Epithelial cell of esophagus (primary cell): ENCODE measurements at regions not wholly inside any gene's neighbourhood (a gene's known extent, or its start where the extent isn't known, plus 50 kb on each side); places are given as distances from the start of the nearest gene placed in this dataset.
"Not testable (repeated sequence)": the region's sequence is repeated elsewhere in the genome, so short reads cannot be mapped to it uniquely, and the experiment has no call there.

Experiments used
- DNase-seq: peaks from one replicate; pipeline ENCODE4 v3.0.0; 2010; ENCODE audit warnings: low read depth
- H3K4me3 ChIP-seq: 2 replicates; pipeline ENCODE4 v1.5.1; 2011; ENCODE audit warnings: mild to moderate bottlenecking, low read length, control low read depth
- TF ChIP-seq, protein P1 (sequence below): IDR thresholded peaks from 2 replicates; pipeline ENCODE4 v1.5.1; 2011; ENCODE audit warnings: low read depth, mild to moderate bottlenecking, low read length, control low read depth, inconsistent platforms; ENCODE audit not compliant: insufficient read depth; ENCODE audit errors: missing control alignments

DNA sequence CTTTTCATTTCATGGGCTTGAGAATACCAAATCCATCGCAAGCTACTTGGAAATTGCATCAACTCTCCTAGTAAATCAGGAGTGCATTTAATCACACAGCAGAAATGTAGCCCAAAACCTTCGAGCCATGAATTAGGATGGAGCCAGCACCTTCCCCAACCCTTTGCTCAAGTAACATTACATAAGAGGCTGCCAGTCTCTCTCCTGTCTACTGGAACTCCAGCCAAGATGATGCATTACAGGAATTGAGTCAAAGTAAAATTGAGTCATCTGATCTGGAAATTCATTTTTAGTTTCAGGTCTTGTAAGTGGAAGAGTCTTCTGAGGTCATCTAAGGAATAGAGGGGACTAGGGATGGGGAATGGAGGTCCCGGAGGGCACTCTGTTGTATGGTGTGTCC, 69.7 kb upstream of the FHIP2A start:
- no peak overlapping the region for H3K4me3 ChIP-seq
- DNase-seq, result peak; percentile 83
- TF ChIP-seq, protein P1, sequence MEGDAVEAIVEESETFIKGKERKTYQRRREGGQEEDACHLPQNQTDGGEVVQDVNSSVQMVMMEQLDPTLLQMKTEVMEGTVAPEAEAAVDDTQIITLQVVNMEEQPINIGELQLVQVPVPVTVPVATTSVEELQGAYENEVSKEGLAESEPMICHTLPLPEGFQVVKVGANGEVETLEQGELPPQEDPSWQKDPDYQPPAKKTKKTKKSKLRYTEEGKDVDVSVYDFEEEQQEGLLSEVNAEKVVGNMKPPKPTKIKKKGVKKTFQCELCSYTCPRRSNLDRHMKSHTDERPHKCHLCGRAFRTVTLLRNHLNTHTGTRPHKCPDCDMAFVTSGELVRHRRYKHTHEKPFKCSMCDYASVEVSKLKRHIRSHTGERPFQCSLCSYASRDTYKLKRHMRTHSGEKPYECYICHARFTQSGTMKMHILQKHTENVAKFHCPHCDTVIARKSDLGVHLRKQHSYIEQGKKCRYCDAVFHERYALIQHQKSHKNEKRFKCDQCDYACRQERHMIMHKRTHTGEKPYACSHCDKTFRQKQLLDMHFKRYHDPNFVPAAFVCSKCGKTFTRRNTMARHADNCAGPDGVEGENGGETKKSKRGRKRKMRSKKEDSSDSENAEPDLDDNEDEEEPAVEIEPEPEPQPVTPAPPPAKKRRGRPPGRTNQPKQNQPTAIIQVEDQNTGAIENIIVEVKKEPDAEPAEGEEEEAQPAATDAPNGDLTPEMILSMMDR, result no peak

DNA sequence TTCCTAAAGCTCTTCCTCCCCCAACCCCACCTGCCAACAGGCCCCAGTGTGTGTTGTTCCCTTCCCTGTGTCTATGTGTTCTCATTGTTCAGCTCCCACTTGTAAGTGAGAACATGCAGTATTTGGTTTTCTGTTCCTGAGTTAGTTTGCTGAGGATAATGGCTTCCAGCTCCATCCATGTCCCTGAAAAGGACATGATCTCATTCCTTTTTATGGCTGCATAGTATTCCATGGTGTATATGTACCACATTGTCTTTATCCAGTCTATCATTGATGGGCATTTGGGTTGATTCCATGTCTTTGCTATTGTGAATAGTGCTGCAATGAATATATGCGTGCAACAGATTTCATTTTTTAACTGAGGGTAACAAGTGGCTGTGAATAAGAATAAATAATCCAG, 69.0 kb upstream of the FHIP2A start:
- not testable (repeated sequence) for DNase-seq, H3K4me3 ChIP-seq

DNA sequence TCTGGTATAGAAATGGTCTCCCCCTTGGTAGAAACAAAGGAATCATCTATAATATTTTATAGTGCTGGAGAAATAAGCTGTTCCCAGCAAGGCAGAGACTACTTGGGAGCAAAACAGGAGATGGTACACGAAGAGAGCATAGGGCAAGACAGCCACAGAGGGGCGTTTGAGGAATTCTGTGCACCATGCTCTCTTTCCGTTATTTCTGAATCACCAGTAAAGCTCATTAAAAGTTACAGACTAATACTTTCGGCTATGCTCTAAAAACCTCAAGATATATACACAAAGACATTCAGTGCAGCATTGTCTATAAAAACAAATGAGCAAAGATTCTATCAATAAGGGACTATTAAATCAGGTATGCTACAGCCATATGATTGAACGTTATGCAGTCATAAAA, 68.5 kb upstream of the FHIP2A start:
- no peak overlapping the region for H3K4me3 ChIP-seq
- DNase-seq, result no peak
- TF ChIP-seq, protein P1, result no peak

DNA sequence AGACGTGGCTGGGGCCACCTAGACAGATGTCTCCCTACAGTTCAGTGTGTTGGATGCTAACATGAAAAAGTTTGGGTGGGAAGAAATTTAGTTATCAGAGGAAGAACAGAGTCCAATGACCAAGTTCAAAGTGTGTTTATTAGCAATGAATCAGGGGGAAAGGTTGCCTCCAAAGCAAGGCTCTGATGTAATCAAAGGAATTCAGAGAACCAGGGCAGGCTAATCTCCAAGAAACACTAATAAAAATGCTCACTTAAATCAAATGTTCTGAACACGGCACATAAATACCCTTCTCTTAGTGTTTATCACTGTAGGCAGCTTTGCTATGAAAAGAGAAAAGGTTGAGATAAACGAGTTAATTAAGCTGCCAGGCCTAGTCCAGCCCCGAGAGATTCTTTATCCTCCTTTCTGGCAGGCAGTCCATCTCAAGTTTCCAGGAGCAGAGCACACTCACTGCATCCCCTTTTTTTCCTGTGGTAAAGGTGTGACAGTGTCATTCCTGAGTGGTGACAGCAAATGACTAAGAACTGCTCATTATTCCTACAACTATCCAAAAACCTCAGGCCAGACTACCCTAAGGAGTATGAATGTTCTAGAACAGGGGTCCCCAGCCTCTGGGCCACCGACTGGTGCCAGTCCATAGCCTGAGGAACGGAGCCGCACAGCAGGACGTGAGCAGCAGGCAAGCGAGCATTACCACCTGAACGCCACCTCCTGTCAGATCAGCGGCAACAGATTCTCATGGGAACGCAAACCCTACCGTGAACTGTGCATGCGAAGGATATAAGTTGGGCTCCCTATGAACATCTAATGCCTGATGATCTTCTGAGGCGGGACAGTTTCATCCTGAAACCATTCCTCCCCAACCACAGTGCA, 66.9 kb upstream of the FHIP2A start:
- TF ChIP-seq, protein P1, result no peak

DNA sequence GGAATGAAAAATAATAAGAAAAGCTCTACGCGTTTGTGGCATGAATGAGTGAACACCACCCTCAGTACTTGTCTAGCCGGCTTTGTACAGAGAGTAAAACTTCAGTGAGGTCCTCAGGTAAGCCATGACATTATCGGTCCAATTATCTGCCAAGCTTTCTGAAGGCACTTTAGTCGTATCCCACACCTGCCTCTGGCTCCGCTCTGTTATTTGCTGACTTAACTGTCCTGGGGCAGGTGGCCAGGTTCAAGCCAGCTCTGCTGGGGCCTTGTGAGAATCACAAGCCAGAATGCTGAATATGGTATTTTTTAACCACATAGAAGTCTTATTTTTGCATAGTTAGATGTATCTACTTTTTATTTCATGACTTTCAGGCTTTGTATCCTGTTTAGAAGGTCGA, 66.0 kb upstream of the FHIP2A start:
- TF ChIP-seq, protein P1, result no peak
- H3K4me3 ChIP-seq, result no peak overlapping the region
- DNase-seq, result no peak

More for the DNA sequence above, 66.9 kb upstream of the FHIP2A start:
- peak; percentile 27 for DNase-seq
- H3K4me3 ChIP-seq, result no peak overlapping the region

DNA sequence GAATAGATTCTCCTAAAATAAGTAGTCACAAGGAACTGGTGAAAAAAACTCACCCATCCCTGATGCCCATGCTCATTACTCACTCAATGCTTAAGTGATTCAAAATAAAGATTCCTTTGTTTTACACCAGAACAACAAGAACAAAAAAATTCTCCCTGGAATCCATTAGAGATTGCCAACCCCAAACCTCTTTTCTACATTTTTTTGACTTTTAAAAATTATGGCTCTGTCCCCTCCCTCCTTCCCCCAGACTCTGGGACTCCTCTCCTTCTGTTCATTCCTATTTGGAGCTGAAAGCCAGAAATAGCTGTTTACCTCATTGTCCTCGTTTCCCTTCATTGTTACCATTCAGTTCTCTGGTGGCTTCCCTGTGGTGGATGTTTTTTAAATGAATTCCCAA, 63.2 kb upstream of the FHIP2A start:
- no peak overlapping the region for H3K4me3 ChIP-seq
- DNase-seq, result peak; percentile 18
- TF ChIP-seq, protein P1, result no peak

DNA sequence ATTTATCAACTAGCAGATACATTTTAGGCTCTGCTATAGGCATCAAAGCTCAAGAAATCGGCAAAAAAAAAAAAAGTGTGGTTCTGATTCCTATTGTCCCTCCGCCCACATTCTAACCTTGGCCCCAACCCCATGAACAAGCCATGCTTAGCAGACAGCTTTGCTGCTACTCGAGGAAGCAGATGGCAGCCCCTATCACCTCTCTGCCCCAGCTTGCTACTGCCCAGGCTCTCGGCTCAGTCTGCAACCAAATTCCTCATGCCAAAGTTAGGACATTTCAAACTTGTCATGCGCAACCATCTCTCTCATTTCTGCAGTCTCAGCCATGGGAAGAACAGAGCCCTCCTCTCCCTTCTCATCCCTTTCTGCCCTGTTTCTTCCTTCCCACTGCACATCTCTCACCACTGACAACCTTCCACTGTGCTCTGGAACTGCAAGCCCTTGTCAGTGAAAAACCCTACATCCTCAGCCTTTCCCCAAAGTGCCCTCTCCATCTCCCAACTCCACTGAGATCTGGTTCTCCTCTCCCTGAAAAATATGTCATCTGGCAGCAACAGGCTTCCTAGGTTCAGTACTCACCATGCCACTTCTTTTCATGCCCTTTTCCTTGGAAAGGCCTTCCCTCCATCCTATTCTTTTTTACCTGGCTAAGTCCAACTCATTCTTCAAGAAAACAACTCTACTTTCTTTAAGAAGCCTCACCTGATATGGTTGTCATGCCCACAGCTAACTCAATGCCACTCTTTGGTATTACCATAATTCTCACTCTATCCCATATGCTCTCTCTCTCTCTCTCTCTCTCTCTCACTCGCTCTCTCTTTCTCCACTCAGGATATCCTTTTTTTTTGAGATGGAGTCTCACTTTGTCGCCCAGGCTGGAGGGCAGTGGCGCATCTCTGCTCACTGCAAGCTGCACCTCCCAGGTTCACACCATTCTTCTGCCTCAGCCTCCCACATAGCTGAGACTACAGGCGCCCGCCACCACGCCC, 60.1 kb upstream of the FHIP2A start:
- no peak overlapping the region for H3K4me3 ChIP-seq

More for the DNA sequence above, 60.1 kb upstream of the FHIP2A start:
- no peak for DNase-seq
- TF ChIP-seq, protein P1, result no peak
